ENCODE measurements at regions not wholly inside any gene's neighbourhood (a gene's known extent, or its start where the extent isn't known, plus 50 kb on each side); places are given as distances from the start of the nearest gene placed in this dataset.

DNA sequence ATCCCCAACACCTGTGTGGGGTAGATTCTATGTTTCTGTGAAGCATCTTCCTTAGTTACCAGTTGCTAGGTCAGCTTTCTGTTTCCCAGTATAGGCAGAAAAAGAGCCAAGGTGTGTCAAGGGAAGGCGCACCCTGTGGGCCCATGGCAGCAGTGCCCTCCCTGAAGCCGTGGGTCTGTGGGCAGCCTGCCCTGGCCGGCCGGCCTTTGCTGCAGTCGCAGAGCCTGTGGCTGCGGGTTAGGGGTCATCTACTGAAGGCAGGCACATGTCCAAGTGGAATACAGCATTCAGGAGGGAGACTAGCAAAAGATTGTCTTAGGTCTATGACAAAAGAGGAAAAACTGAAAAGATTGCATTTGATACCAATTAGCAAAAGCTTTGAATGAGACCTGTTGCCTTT is 214.0 kb downstream of the IRS2 start:
- Histone ChIP-seq H3K9me3 (no peaks in the 10 kb centered on the region), H3K36me3 (no peaks in the 10 kb centered on the region), H3K4me3 (ENCODE audit: low read depth in 1 of 2, low read length in 1 of 2) (no peak overlapping the region), H3K27me3 (no peaks in the 10 kb centered on the region), H3K4me1 (ENCODE audit: control insufficient read depth in 1 of 2, insufficient read depth in 1 of 2, low read depth in 1 of 2, low read length in 1 of 2) (peaks cover 14 to 17% of the 10 kb centered on the region in 2 experiments), H3K27ac (no peak overlapping the region)
- TF ChIP-seq CTCF (IDR thresholded peaks at IDR 0.05), result no peak

GRCh38 chr13:109569958-109570711 is 216.2 kb downstream of the IRS2 start:
- Histone ChIP-seq H3K9me3 (no peaks in the 10 kb centered on the region), H3K36me3 (no peaks in the 10 kb centered on the region), H3K4me3 (ENCODE audit: low read depth in 1 of 2, low read length in 1 of 2) (no peak overlapping the region), H3K4me1 (ENCODE audit: control insufficient read depth in 1 of 2, insufficient read depth in 1 of 2, low read depth in 1 of 2, low read length in 1 of 2) (peaks cover 11 to 12% of the 10 kb centered on the region in 2 experiments), H3K27ac (peak overlapping the region; percentile 52), H3K27me3 (no peaks in the 10 kb centered on the region)
- TF ChIP-seq CTCF (IDR thresholded peaks at IDR 0.05), result no peak

GRCh38 chr13:109568339-109568818 is 218.0 kb downstream of the IRS2 start:
- no peaks in the 10 kb centered on the region for H3K27me3 ChIP-seq
- TF ChIP-seq CTCF (IDR thresholded peaks at IDR 0.05), result no peak

GRCh38 chr13:109567315-109567714 is 219.1 kb downstream of the IRS2 start:
- Histone ChIP-seq H3K4me1 (ENCODE audit: control insufficient read depth in 1 of 2, insufficient read depth in 1 of 2, low read depth in 1 of 2, low read length in 1 of 2) (peaks cover 11 to 12% of the 10 kb centered on the region in 2 experiments), H3K27me3 (no peaks in the 10 kb centered on the region), H3K27ac (no peak overlapping the region), H3K4me3 (ENCODE audit: low read depth in 1 of 2, low read length in 1 of 2) (no peak overlapping the region), H3K9me3 (no peaks in the 10 kb centered on the region), H3K36me3 (no peaks in the 10 kb centered on the region)
- no peak for TF ChIP-seq CTCF (IDR thresholded peaks at IDR 0.05)

More at GRCh38 chr13:109568339-109568818, 218.0 kb downstream of the IRS2 start:
- H3K9me3 ChIP-seq, result no peaks in the 10 kb centered on the region
- H3K4me1 ChIP-seq (ENCODE audit: control insufficient read depth in 1 of 2, insufficient read depth in 1 of 2, low read depth in 1 of 2, low read length in 1 of 2), result peaks cover 11 to 12% of the 10 kb centered on the region in 2 experiments
- H3K36me3 ChIP-seq, result no peaks in the 10 kb centered on the region
- H3K27ac ChIP-seq, result no peak overlapping the region
- no peak overlapping the region for H3K4me3 ChIP-seq (ENCODE audit: low read depth in 1 of 2, low read length in 1 of 2)

DNA sequence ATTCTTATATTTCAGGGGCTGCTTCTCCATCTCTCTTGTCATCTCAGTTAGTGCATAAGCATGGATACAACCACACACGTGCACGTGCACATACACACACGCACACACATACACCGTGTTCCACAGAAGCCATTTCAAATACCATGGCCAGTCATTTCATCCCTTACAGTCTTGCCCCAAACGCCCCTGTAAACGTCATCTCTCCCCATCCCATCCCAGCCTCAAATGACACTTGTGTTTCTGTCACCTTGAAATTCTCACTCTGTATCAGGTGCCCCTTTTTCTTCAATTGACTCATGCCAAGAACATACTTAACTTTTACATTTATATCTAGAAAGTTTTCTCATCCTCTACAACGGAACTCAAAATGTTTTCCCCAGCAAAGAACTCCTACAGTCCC is 220.5 kb downstream of the IRS2 start:
- Histone ChIP-seq H3K4me3 (ENCODE audit: low read depth in 1 of 2, low read length in 1 of 2) (no peak overlapping the region), H3K9me3 (no peaks in the 10 kb centered on the region), H3K36me3 (no peaks in the 10 kb centered on the region), H3K27ac (no peak overlapping the region), H3K27me3 (no peaks in the 10 kb centered on the region), H3K4me1 (ENCODE audit: control insufficient read depth in 1 of 2, insufficient read depth in 1 of 2, low read depth in 1 of 2, low read length in 1 of 2) (peaks cover 10 to 12% of the 10 kb centered on the region in 2 experiments)
- TF ChIP-seq CTCF (IDR thresholded peaks at IDR 0.05), result no peak

All from neutrophil (primary cell).